Glomerular visceral epithelial cell (primary cell): ENCODE measurements at regions not wholly inside any gene's neighbourhood (a gene's known extent, or its start where the extent isn't known, plus 50 kb on each side); places are given as distances from the start of the nearest gene placed in this dataset.
A peak's percentile ranks its signal among the peaks of the same experiment; 100 is the strongest.

Source experiments
- DNase-seq: peaks from one replicate; pipeline ENCODE4 v3.0.0-alpha.2; 2016; ENCODE audit errors: extremely low spot score

DNA sequence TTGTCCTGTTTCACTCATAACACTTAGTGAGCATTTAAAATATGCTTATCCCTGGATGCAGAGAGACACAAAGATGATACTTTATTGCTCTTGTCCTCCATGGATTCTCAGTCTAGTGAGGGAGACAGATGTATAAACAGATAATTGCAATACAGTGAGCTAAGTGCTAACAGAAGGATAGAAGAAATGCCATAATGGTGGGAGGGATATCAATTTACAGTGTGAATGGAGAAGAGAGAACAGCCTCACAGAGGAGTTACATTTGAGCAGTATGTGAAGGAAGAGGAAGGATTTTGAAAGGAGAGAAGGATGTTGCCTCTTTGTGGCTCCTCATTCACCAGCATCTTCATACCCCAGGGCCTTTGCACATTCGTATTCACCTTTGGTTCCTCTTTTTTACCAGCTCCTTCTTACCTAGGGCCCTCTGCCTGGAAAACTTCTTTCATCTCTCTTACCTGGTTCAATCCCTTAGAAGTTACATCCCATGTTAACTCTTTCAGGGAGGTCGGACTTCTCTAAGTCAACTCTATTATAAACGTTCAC lies 341.7 kb downstream of the PRL start:
- no peak for DNase-seq

DNA sequence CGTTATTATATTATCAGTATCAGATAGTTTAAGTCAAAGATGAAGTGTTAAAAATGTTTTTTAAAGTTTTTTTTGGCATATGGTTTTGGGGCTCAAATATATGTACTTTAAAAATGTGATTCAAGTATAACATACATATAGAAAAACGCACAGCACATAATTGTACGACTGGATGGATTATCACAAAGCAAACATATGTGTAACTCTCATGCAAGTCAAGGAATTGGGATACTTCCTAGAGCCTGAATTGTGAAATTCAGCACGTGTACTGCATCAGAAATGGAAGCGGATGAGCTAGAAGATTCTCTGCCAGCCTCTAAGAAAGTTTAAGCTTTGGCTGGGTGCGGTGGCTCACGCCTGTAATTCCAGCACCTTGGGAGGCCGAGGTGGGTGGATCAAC lies 340.9 kb downstream of the PRL start:
- DNase-seq, result no peak

GRCh38 chr6:21958428-21958827 lies 338.4 kb downstream of the PRL start:
- DNase-seq, result no peak

- no peak for DNase-seq
Observed at GRCh38 chr6:21961226-21961625, 335.6 kb downstream of the PRL start.

- DNase-seq, result no peak
Observed at GRCh38 chr6:21965016-21965415, 331.8 kb downstream of the PRL start.

DNA sequence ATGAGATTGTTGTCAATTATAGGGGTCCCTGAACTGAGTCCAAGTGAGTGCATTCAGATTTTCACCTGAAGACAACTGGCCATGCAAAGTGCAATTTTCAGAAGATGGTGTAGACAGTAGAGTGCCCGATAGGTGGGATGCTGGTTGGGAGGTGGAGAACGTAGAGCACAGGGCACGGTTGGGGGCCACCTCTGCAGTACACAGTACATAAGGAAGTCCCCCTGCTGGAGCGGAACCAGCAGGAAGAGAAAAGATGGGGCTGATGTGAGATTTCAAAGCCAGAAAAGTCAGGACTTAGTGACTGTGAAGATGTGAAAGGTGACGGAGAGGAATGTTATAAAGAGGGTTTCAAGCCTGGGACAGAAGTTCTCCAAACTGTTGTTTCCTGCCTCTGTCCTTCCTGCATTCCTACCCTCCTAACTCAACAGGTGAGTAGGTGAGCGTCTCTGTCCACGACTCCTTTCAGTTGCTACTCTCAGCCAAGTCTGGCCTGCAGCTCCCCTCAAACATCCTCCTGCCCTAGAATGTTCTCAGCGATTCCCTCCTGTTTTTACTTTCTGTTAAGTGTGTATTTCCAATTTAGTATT lies 330.8 kb downstream of the PRL start:
- DNase-seq, result no peak

DNA sequence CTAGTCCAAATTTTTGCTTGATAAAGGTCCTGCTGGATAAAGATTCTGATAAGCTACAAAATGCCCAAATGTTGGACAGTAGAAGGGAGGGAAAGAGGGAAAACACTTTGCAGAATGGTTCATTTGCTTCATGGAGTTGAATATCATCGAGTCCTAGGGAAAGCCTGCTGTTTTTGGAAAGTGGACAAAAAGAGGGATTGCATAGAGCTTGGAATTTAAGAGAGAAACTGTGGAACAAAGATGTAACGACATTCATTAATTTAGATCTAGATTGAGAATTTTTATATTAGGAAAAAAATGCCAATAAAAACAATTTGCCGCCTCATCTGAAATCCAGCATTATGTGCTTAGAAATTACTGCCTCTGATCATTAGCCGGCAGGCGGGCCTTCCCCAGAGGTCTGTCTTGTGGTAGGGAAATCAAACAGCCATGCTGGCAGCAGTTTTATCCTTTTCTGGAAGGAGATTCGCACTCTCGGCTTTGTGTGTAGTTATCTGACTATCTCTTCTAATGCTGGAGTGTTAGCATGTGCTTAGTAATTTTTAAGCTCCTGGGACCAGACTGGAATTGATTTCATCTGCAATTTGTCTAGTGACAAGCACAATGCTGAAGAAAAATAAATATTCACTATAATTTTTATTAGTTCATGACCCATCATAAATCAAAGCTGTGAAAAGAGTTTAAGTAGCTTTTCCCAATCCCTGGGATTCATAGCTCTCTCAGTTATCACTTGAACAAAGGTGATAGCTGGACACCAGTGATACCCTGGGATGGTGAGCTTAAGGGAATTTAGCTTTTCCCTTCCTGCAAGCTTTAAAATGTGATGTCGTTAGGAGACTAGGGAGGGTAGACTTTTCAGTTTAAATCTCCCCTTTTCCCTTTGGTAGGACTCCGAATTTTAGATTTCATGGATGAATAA lies 329.5 kb downstream of the PRL start:
- DNase-seq, result no peak

GRCh38 chr6:21968411-21968810 lies 328.4 kb downstream of the PRL start:
- DNase-seq, result no peak

GRCh38 chr6:21969192-21969591 lies 327.6 kb downstream of the PRL start:
- no peak for DNase-seq

DNA sequence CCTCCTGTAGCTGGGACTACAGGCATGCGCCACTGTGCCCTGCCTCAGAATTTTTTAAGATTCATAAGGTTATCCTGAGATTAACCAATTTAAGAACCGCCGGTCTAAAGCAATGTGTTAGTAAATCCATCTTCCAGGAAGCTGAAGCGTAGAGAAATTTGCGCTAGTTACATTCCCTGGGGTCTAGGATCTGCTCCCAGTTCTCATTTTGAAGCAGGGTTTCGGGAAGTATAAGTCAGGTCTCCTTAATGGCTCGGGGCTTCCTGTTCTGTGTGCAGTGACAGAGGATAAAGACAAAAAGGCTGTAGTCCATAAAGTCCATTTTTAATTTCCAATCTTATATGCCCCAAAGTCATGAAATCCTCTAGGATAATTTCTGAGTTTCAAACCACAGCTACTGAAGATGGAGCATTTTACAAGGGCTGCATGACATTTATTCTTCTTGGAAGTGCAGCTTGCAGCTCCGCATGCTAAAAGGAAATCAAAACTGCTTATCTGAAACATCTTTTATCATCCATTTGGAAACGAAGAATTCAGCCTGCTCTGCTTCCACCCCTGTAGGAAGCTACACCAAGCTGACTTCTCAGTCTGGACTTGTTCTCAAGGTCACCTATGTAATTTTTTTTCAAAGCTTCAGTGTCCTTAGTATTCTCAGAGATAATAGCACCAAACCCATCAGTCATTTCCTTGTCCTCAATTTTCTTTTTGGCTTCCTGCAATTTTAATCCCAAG lies 326.1 kb downstream of the PRL start:
- DNase-seq, result no peak

DNA sequence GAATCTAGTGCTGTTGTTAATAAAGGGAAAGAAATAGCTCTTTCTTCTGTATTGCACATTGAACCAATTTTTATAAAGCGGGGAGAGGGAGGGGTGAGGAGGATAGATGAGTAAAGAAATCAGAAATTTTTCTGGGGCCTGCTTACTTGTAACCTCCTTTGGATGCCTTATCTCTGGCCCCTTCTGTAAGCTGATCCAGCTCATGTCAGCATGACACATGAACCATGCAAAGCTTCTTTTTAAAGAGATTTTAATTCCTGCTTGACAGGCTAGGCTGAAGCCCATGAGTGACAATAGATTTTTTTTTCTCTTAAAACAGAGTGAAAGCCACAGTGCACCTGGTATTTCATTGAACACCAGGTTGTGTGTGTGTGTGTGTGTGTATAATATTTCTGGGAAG lies 325.3 kb downstream of the PRL start:
- no peak for DNase-seq

GRCh38 chr6:21972516-21972915 lies 324.3 kb downstream of the PRL start:
- no peak for DNase-seq

DNA sequence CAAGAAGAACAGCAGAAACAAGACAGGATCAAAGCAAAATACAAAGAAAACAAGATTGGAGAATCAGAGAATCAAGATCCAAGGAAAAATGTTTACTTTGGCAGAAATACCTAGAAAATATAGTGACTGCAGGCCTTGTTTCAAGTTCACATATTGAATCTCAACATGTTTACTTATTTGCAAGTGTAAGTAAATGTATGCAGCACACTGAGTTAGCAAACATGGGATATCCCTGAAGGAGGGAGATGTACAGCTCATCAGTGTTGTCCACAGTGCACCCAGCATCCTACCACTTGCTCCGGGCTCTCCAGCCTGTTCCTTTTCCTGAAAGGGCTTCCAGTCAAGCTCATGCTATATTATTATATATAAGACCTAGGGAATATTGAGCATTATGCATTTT lies 319.5 kb downstream of the PRL start:
- no peak for DNase-seq

DNA sequence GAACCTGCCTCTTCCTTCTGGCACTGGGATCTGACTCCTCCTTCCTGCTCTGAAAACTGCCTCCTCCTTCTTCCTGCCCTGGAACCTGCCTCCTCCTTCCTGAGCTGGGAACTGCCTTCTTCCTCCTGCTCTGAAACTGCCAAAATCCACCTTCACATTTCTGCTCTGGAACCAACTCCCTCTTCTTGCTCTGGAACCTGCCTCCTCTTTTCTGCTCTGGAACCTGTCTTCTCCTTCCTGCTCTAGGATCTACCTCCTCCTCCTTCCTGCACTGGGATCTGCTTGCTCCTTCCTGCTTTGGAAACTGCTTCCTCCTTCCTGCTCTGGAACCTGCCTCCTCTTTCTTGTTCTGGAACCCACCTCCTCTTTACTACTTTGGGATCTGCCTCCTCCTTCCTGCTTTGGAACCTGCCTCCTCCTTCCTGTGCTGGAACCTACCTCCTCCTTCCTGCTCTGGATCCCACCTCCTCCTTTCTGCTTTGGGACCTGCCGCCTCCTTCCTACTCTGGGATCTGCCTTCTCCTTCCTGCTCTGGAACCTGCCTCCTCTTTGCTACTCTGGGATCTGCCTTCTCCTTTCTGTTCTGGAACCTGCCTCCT lies 315.5 kb downstream of the PRL start:
- no peak for DNase-seq

DNA sequence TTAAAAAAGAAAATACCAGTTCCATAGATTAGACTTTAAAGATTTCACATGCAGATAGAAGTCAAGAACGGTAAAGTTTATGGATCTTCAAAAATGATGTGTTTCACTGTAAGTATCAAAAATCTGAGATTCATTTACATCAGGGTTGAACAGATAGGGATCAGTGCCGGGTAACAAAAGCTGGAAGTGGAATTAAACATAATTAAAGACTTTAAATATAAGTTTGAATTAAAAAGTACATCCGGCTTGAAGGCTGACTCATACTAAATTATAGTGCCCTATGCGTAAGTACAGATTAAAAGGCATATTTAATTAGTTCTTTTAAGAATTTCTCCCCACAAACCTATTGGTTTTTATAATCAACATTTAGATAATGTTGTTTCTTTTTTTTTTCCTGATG lies 312.7 kb downstream of the PRL start:
- DNase-seq, result no peak

GRCh38 chr6:21984561-21984960 lies 312.3 kb downstream of the PRL start:
- DNase-seq, result no peak

DNA sequence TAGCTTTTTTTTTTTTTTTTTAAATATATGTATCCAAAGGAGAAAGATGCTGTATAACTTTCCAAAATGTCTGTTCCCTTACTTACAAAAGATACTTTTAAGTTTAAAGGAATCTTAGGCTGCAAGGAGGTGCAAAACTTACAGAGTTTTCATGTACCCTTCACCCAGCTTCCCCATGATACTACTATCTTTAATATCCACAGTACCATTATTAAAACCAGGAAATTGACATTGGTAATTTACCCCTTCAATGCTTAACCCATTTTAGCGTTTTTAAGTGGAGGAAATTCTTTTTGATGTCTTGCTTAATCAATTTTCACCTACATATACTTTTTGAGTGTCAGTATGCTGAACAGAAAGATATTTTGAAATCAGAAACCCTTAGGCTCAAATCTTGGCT lies 310.9 kb downstream of the PRL start:
- no peak for DNase-seq

- DNase-seq, result no peak
Observed at GRCh38 chr6:21986703-21987102, 310.1 kb downstream of the PRL start.

DNA sequence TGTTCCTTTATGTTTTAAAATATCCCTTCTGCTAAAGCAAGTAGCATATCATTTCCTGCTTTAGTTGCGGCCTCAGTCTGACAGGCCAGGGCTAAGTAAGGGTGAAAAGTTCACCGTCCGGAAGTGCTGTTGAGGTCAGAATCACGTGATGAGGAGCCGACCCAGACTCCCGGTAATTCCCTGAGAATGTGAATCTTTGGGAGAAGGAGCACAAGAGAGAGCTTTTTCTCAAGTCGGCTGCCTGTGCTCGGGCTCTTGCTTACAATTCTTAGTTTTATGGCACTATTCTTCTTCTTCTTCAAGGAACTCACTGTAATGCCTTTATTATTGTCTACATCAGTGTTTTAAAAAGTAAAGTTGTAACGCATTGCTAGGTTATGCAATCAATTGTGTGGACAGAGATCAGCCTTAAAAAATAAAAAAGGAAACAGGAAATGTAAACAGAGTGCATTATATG lies 309.3 kb downstream of the PRL start:
- peak; percentile 93 for DNase-seq

- DNase-seq, result no peak
Observed at GRCh38 chr6:21990577-21990976, 306.3 kb downstream of the PRL start.

GRCh38 chr6:21992178-21992967 lies 304.5 kb downstream of the PRL start:
- DNase-seq, result peak; percentile 48
